Hippocampal formation (tissue), 2 donors: ENCODE measurements at regions not wholly inside any gene's neighbourhood (a gene's known extent, or its start where the extent isn't known, plus 50 kb on each side); places are given as distances from the start of the nearest gene placed in this dataset.

ENCODE experiments used
- DNase-seq, 2 donors: peaks; one replicate each; lab custom pipeline; 2025; lab: John Stamatoyannopoulos, UW

GRCh38 chr4:30939684-30940083 lies 219.5 kb downstream of the PCDH7 start:
- DNase-seq: no peak

GRCh38 chr4:30941641-30942040 lies 221.5 kb downstream of the PCDH7 start:
- no peak for DNase-seq

GRCh38 chr4:30943356-30943755 lies 223.2 kb downstream of the PCDH7 start:
- DNase-seq: no peak

- no peak for DNase-seq
Measured at GRCh38 chr4:30945586-30945985, 225.4 kb downstream of the PCDH7 start.

- DNase-seq: no peak
Measured at GRCh38 chr4:30946288-30946687, 226.1 kb downstream of the PCDH7 start.

GRCh38 chr4:30948653-30949052 lies 228.5 kb downstream of the PCDH7 start:
- no peak for DNase-seq

- no peak for DNase-seq
Measured at GRCh38 chr4:30950737-30951136, 230.6 kb downstream of the PCDH7 start.

- DNase-seq: no peak
Measured at GRCh38 chr4:30952526-30953219, 232.5 kb downstream of the PCDH7 start.

- no peak for DNase-seq
Measured at GRCh38 chr4:30953799-30954198, 233.6 kb downstream of the PCDH7 start.

GRCh38 chr4:30956916-30957315 lies 236.7 kb downstream of the PCDH7 start:
- no peak for DNase-seq

- DNase-seq: no peak
Measured at GRCh38 chr4:30957706-30958105, 237.5 kb downstream of the PCDH7 start.

GRCh38 chr4:30959781-30960485 lies 239.8 kb downstream of the PCDH7 start:
- no peak for DNase-seq

GRCh38 chr4:30962939-30963338 lies 242.8 kb downstream of the PCDH7 start:
- DNase-seq: no peak

- no peak for DNase-seq
Measured at GRCh38 chr4:30968926-30969325, 248.8 kb downstream of the PCDH7 start.

- no peak for DNase-seq
Measured at GRCh38 chr4:30972542-30972941, 252.4 kb downstream of the PCDH7 start.

GRCh38 chr4:30973993-30974392 lies 253.8 kb downstream of the PCDH7 start:
- no peak for DNase-seq

GRCh38 chr4:30979402-30979801 lies 259.2 kb downstream of the PCDH7 start:
- DNase-seq: no peak

- DNase-seq: no peak
Measured at GRCh38 chr4:30989508-30989907, 269.3 kb downstream of the PCDH7 start.

- no peak for DNase-seq
Measured at GRCh38 chr4:30996841-30997240, 276.7 kb downstream of the PCDH7 start.

GRCh38 chr4:31005037-31005436 lies 284.9 kb downstream of the PCDH7 start:
- no peak for DNase-seq

- no peak for DNase-seq
Measured at GRCh38 chr4:31007858-31008257, 287.7 kb downstream of the PCDH7 start.

GRCh38 chr4:31009926-31010325 lies 289.8 kb downstream of the PCDH7 start:
- no peak for DNase-seq

GRCh38 chr4:31015123-31015522 lies 295.0 kb downstream of the PCDH7 start:
- DNase-seq: no peak
